ENCODE measurements at regions not wholly inside any gene's neighbourhood (a gene's known extent, or its start where the extent isn't known, plus 50 kb on each side); places are given as distances from the start of the nearest gene placed in this dataset.

GRCh38 chr13:107834281-107834680, 381.1 kb downstream of the LIG4 start:
- no peak for TF ChIP-seq BACH2 (CRISPR knock-in tag; IDR thresholded peaks at IDR 0.05; ENCODE audit: borderline replicate concordance)
- TF ChIP-seq RARB (CRISPR knock-in tag; IDR thresholded peaks at IDR 0.05) = no peak
- TF ChIP-seq, protein P1, sequence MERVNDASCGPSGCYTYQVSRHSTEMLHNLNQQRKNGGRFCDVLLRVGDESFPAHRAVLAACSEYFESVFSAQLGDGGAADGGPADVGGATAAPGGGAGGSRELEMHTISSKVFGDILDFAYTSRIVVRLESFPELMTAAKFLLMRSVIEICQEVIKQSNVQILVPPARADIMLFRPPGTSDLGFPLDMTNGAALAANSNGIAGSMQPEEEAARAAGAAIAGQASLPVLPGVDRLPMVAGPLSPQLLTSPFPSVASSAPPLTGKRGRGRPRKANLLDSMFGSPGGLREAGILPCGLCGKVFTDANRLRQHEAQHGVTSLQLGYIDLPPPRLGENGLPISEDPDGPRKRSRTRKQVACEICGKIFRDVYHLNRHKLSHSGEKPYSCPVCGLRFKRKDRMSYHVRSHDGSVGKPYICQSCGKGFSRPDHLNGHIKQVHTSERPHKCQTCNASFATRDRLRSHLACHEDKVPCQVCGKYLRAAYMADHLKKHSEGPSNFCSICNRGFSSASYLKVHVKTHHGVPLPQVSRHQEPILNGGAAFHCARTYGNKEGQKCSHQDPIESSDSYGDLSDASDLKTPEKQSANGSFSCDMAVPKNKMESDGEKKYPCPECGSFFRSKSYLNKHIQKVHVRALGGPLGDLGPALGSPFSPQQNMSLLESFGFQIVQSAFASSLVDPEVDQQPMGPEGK (CRISPR knock-in tag; IDR thresholded peaks at IDR 0.05; ENCODE audit: borderline replicate concordance) = no peak
- no peak for TF ChIP-seq POU6F1 (CRISPR knock-in tag; IDR thresholded peaks at IDR 0.05; ENCODE audit: borderline replicate concordance, low read depth)
- TF ChIP-seq ZNF565 (CRISPR knock-in tag; conservative IDR thresholded peaks at IDR 0.05; ENCODE audit: low read depth) = no peak
- TF ChIP-seq ZFP3 (CRISPR knock-in tag; IDR thresholded peaks at IDR 0.05) = no peak
- TF ChIP-seq OSR1 (CRISPR knock-in tag; IDR thresholded peaks at IDR 0.05) = no peak
- TF ChIP-seq ISL1 (CRISPR knock-in tag; IDR thresholded peaks at IDR 0.05) = no peak
